ENCODE measurements at regions not wholly inside any gene's neighbourhood (a gene's known extent, or its start where the extent isn't known, plus 50 kb on each side); places are given as distances from the start of the nearest gene placed in this dataset.

DNA sequence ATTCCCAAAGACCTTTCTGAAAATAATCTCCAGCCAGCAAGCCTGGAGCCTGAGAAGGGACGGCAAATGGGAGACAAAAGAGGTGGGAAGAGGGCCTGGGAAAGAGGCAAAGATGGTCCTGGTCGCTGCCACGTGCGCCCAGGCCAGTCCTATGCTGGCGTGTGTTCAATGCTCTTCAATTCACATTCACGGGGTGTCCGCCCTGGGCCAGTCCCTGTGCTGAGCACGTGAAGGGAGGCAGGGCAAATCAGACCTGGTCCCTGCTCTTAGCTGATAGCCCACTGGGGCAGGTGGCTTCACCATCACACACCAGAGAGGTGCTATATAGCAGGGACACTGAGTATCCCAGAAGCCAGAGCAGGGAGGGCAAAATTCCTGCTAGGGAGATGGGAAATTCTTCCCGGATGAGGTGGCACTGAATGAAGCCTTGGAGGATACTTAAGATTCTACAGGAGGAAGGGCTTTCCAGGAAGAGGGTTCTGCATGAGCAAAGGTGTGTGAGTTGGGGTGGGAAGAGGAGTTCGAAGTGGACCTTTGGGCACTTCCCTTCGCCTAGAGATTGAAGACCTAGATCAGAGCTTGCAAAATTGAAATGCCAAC lies 148.2 kb downstream of the CHST1 start:
- H3K27me3 ChIP-seq (replicated peaks; ENCODE audit: insufficient read depth, low read length) = no peaks in the 10 kb centered on the region
- H3K27ac ChIP-seq (ENCODE audit: low read length) = no peak overlapping the region
- H3F3A ChIP-seq (ENCODE audit: insufficient read depth, low read length) = no peaks in the 10 kb centered on the region
- no peak overlapping the region for H3K9ac ChIP-seq (ENCODE audit: low read length)
- H3K9me3 ChIP-seq (replicated peaks; ENCODE audit: insufficient read depth, low read length) = no peaks in the 10 kb centered on the region
- H3K4me1 ChIP-seq (ENCODE audit: low read length) = no peaks in the 10 kb centered on the region
- H2AFZ ChIP-seq (ENCODE audit: low read length) = no peak overlapping the region
- H3K4me2 ChIP-seq (ENCODE audit: low read depth, low read length) = no peak overlapping the region
- DNase-seq = no peak
- TF ChIP-seq EZH2phosphoT487 (IDR thresholded peaks at IDR 0.05; ENCODE audit: low read length) (no peak), EZH2 (optimal IDR thresholded peaks at IDR 0.05; ENCODE audit: low read depth, low read length) (no peak)
- TF ChIP-seq, protein P1, sequence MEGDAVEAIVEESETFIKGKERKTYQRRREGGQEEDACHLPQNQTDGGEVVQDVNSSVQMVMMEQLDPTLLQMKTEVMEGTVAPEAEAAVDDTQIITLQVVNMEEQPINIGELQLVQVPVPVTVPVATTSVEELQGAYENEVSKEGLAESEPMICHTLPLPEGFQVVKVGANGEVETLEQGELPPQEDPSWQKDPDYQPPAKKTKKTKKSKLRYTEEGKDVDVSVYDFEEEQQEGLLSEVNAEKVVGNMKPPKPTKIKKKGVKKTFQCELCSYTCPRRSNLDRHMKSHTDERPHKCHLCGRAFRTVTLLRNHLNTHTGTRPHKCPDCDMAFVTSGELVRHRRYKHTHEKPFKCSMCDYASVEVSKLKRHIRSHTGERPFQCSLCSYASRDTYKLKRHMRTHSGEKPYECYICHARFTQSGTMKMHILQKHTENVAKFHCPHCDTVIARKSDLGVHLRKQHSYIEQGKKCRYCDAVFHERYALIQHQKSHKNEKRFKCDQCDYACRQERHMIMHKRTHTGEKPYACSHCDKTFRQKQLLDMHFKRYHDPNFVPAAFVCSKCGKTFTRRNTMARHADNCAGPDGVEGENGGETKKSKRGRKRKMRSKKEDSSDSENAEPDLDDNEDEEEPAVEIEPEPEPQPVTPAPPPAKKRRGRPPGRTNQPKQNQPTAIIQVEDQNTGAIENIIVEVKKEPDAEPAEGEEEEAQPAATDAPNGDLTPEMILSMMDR (IDR thresholded peaks at IDR 0.05; ENCODE audit: low read length) = no peak
- no peaks in the 10 kb centered on the region for H4K20me1 ChIP-seq (ENCODE audit: insufficient read depth, low read length)
- no peaks in the 10 kb centered on the region for H3K79me2 ChIP-seq (ENCODE audit: low read length)
- H3K9me2 ChIP-seq (replicated peaks; ENCODE audit: insufficient read depth, low read length) = no peaks in the 10 kb centered on the region
- no peaks in the 10 kb centered on the region for H3K36me3 ChIP-seq (replicated peaks; ENCODE audit: insufficient read depth, low read length)
- no peak overlapping the region for H3K4me3 ChIP-seq (ENCODE audit: low read length)

DNA sequence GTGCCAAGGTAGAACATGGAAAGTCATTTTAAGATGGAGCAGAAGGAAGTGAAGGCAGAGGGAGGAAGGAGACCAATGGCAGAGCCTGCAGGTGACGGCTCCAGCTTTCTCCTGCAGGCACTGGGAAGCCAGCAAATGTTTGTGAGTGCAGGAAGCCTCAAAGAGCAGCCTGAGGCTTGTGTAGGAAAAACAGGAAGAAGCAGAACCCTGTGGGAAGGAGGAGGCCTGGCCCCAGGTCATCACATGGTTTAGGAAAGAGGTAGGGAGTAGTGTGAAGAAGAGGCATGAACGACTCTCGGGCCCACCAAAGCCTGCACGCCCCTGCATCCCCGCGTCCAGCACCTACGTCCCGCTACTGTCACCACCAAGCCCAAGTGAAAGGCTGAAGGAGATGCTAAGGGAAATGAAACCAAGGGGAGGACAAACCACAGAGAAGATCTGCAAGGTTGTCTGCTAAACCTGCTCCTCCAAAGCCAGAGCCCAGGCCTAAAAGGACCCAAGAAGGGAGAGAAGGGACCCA lies 151.5 kb downstream of the CHST1 start:
- Histone ChIP-seq H3K4me1 (ENCODE audit: low read length) (no peaks in the 10 kb centered on the region), H2AFZ (ENCODE audit: low read length) (no peak overlapping the region), H3K9me2 (replicated peaks; ENCODE audit: insufficient read depth, low read length) (no peaks in the 10 kb centered on the region), H3K27me3 (replicated peaks; ENCODE audit: insufficient read depth, low read length) (no peaks in the 10 kb centered on the region), H3F3A (ENCODE audit: insufficient read depth, low read length) (no peaks in the 10 kb centered on the region), H4K20me1 (ENCODE audit: insufficient read depth, low read length) (no peaks in the 10 kb centered on the region), H3K9me3 (replicated peaks; ENCODE audit: insufficient read depth, low read length) (no peaks in the 10 kb centered on the region), H3K79me2 (ENCODE audit: low read length) (no peaks in the 10 kb centered on the region), H3K4me3 (ENCODE audit: low read length) (no peak overlapping the region), H3K36me3 (replicated peaks; ENCODE audit: insufficient read depth, low read length) (no peaks in the 10 kb centered on the region), H3K9ac (ENCODE audit: low read length) (no peak overlapping the region), H3K27ac (ENCODE audit: low read length) (no peak overlapping the region), H3K4me2 (ENCODE audit: low read depth, low read length) (no peak overlapping the region)
- DNase-seq = no peak
- TF ChIP-seq, protein P1 (IDR thresholded peaks at IDR 0.05; ENCODE audit: low read length) = no peak
- TF ChIP-seq EZH2 (optimal IDR thresholded peaks at IDR 0.05; ENCODE audit: low read depth, low read length) (no peak), EZH2phosphoT487 (IDR thresholded peaks at IDR 0.05; ENCODE audit: low read length) (no peak)

DNA sequence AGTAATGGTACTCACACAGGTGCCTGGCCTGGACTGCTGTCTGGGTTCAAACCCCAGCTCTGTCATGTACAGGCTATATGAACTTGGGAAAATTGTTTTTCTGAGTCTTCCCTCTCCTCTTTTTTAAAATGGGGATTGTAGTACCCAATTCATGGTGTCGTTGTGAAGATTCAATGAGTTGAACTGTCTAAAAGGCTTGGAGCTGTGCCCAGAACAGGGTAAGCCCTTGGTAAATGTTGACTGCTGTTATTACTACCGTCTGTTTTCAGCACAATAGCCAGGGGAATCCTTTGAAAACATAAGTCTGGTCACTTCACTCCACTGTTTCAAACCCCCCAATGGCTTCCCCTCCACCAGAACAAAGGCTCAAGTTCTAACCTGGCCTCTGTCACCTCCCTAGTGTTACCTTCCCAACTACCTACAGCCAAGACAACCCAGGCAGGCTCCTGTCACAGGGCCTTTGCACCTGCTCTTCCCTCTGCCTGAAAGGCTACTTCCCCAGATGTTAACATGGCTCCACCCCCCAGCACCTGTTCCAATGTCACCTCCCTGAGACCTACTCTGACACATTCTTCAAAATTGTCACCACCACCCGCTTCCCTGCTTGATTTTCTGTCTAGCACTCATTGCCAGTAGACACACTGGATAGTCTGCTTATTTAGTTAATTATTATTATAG lies 152.8 kb downstream of the CHST1 start:
- Histone ChIP-seq H3K36me3 (replicated peaks; ENCODE audit: insufficient read depth, low read length) (no peaks in the 10 kb centered on the region), H2AFZ (ENCODE audit: low read length) (no peak overlapping the region), H3K27ac (ENCODE audit: low read length) (no peak overlapping the region), H3K9me2 (replicated peaks; ENCODE audit: insufficient read depth, low read length) (no peaks in the 10 kb centered on the region), H3K9me3 (replicated peaks; ENCODE audit: insufficient read depth, low read length) (no peaks in the 10 kb centered on the region), H3K27me3 (replicated peaks; ENCODE audit: insufficient read depth, low read length) (no peaks in the 10 kb centered on the region), H3K4me2 (ENCODE audit: low read depth, low read length) (no peak overlapping the region), H4K20me1 (ENCODE audit: insufficient read depth, low read length) (no peaks in the 10 kb centered on the region), H3K9ac (ENCODE audit: low read length) (no peak overlapping the region), H3K79me2 (ENCODE audit: low read length) (no peaks in the 10 kb centered on the region), H3F3A (ENCODE audit: insufficient read depth, low read length) (no peaks in the 10 kb centered on the region), H3K4me3 (ENCODE audit: low read length) (no peak overlapping the region), H3K4me1 (ENCODE audit: low read length) (no peaks in the 10 kb centered on the region)
- TF ChIP-seq EZH2phosphoT487 (IDR thresholded peaks at IDR 0.05; ENCODE audit: low read length) = no peak
- TF ChIP-seq EZH2 (optimal IDR thresholded peaks at IDR 0.05; ENCODE audit: low read depth, low read length) = no peak
- TF ChIP-seq, protein P1 (IDR thresholded peaks at IDR 0.05; ENCODE audit: low read length) = no peak
- no peak for DNase-seq

Data from MM.1S (cell line).